ENCODE measurements at regions not wholly inside any gene's neighbourhood (a gene's known extent, or its start where the extent isn't known, plus 50 kb on each side); places are given as distances from the start of the nearest gene placed in this dataset.

DNA sequence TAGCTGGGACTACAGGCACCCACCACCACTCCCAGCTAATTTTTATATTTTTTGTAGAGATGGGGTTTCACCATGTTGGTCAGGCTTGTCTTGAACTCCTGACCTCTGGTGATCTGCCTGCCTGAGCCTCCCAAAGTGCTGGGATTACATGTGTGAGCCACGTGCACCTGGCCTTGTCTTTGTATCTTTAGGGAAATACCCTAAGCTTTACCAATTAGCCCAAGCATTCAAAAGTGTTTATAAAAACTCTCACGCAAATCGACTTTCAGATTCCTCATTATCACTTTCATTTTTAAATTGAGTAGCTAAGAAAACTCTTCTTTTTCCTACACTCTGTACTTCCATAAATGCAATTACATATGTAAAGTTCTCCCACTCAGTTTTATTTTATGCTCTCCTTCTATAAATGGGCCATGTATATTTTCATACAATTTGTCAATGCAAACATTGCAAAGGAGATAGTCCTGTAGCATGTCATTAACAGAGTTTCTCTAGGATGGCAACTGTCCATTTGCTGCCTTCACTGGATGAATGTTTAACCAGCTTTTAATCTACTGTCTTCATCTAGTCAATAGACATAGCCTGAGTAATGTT lies 326.2 kb upstream of the LRATD1 start:
- Histone ChIP-seq H3K4me3 (ENCODE audit: control insufficient read depth in 2 of 3, extremely low read depth in 1 of 3, insufficient read depth in 2 of 3, low read depth in 1 of 3, low read length in 3 of 3) (no peak overlapping the region), H3K9me3 (ENCODE audit: control insufficient read depth, low read depth, low read length) (no peaks in the 10 kb centered on the region), H3K9ac (ENCODE audit: control insufficient read depth, extremely low read depth, insufficient read depth, low read length) (no peak overlapping the region), H2AFZ (ENCODE audit: control insufficient read depth, low read length) (no peak overlapping the region), H4K20me1 (ENCODE audit: control insufficient read depth, extremely low read depth, insufficient read depth, low read length) (no peaks in the 10 kb centered on the region), H3K79me2 (ENCODE audit: control insufficient read depth, insufficient read depth, low read length) (no peaks in the 10 kb centered on the region), H3K9me1 (ENCODE audit: control insufficient read depth, extremely low read depth, insufficient read depth, low read length) (no peaks in the 10 kb centered on the region), H3K36me3 (ENCODE audit: control insufficient read depth in 2 of 2, extremely low read depth in 1 of 2, insufficient read depth in 2 of 2, low read length in 2 of 2) (no peaks in the 10 kb centered on the region), H3K27ac (ENCODE audit: control insufficient read depth, insufficient read depth, low read length) (no peak overlapping the region), H3K4me2 (ENCODE audit: control insufficient read depth, extremely low read depth, insufficient read depth, low read depth, low read length) (no peak overlapping the region), H3K27me3 (ENCODE audit: control insufficient read depth, extremely low read depth, insufficient read depth, low read length) (no peaks in the 10 kb centered on the region), H3K4me1 (ENCODE audit: control insufficient read depth, extremely low read depth, insufficient read depth, low read length) (no peaks in the 10 kb centered on the region)
- FAIRE-seq (no peak), DNase-seq (ENCODE audit: low read depth, low spot score) (no peak)
- no peak for TF ChIP-seq EZH2 (IDR thresholded peaks at IDR 0.05; ENCODE audit: low read length)
- TF ChIP-seq, protein P1, sequence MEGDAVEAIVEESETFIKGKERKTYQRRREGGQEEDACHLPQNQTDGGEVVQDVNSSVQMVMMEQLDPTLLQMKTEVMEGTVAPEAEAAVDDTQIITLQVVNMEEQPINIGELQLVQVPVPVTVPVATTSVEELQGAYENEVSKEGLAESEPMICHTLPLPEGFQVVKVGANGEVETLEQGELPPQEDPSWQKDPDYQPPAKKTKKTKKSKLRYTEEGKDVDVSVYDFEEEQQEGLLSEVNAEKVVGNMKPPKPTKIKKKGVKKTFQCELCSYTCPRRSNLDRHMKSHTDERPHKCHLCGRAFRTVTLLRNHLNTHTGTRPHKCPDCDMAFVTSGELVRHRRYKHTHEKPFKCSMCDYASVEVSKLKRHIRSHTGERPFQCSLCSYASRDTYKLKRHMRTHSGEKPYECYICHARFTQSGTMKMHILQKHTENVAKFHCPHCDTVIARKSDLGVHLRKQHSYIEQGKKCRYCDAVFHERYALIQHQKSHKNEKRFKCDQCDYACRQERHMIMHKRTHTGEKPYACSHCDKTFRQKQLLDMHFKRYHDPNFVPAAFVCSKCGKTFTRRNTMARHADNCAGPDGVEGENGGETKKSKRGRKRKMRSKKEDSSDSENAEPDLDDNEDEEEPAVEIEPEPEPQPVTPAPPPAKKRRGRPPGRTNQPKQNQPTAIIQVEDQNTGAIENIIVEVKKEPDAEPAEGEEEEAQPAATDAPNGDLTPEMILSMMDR (optimal IDR thresholded peaks at IDR 0.05 in 1 of 3, IDR thresholded peaks at IDR 0.05 in 1 of 3, conservative IDR thresholded peaks at IDR 0.05 in 1 of 3; ENCODE audit: extremely low read depth in 1 of 3, insufficient read depth in 2 of 3, low read length in 3 of 3), result no peak
- dilution Hi-C loops (cut with MboI; ENCODE audit: extremely low pct_ligation_motif_present, low sequenced_read_pairs), result no loop called here

DNA sequence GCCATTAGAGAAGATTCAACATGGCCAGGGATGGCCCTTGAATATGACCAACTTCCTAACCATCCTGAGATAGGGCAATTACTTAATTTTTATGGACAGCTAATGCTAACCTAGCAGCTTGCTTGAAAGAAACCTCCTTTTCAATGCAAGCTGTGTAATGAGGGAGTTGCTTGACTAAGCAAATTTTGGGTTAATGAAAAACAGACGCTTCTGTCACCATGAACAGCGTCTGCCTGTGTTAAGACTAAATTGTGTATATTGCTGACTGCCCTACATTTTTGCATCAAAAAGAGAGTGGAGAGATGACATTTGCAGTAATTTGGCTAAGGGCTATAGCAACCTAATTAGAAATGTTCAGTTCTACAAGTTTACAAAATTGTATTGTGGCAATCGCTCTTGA lies 319.2 kb upstream of the LRATD1 start:
- DNase-seq (ENCODE audit: low read depth, low spot score), result no peak
- no peaks in the 10 kb centered on the region for H3K27me3 ChIP-seq (ENCODE audit: control insufficient read depth, extremely low read depth, insufficient read depth, low read length)
- no peaks in the 10 kb centered on the region for H3K9me3 ChIP-seq (ENCODE audit: control insufficient read depth, low read depth, low read length)
- no peak for FAIRE-seq
- H3K4me3 ChIP-seq (ENCODE audit: control insufficient read depth in 2 of 3, extremely low read depth in 1 of 3, insufficient read depth in 2 of 3, low read depth in 1 of 3, low read length in 3 of 3), result no peak overlapping the region
- H3K36me3 ChIP-seq (ENCODE audit: control insufficient read depth in 2 of 2, extremely low read depth in 1 of 2, insufficient read depth in 2 of 2, low read length in 2 of 2), result no peaks in the 10 kb centered on the region
- no peaks in the 10 kb centered on the region for H3K9me1 ChIP-seq (ENCODE audit: control insufficient read depth, extremely low read depth, insufficient read depth, low read length)
- no peak for TF ChIP-seq EZH2 (IDR thresholded peaks at IDR 0.05; ENCODE audit: low read length)
- TF ChIP-seq, protein P1 (optimal IDR thresholded peaks at IDR 0.05 in 1 of 3, IDR thresholded peaks at IDR 0.05 in 1 of 3, conservative IDR thresholded peaks at IDR 0.05 in 1 of 3; ENCODE audit: extremely low read depth in 1 of 3, insufficient read depth in 2 of 3, low read length in 3 of 3), result no peak
- no peaks in the 10 kb centered on the region for H4K20me1 ChIP-seq (ENCODE audit: control insufficient read depth, extremely low read depth, insufficient read depth, low read length)
- H3K9ac ChIP-seq (ENCODE audit: control insufficient read depth, extremely low read depth, insufficient read depth, low read length), result no peak overlapping the region
- H3K27ac ChIP-seq (ENCODE audit: control insufficient read depth, insufficient read depth, low read length), result no peak overlapping the region
- dilution Hi-C loops (cut with MboI; ENCODE audit: extremely low pct_ligation_motif_present, low sequenced_read_pairs), result no loop called here
- no peaks in the 10 kb centered on the region for H3K4me1 ChIP-seq (ENCODE audit: control insufficient read depth, extremely low read depth, insufficient read depth, low read length)
- H2AFZ ChIP-seq (ENCODE audit: control insufficient read depth, low read length), result no peak overlapping the region
- no peaks in the 10 kb centered on the region for H3K79me2 ChIP-seq (ENCODE audit: control insufficient read depth, insufficient read depth, low read length)
- no peak overlapping the region for H3K4me2 ChIP-seq (ENCODE audit: control insufficient read depth, extremely low read depth, insufficient read depth, low read depth, low read length)
